ENCODE measurements at regions not wholly inside any gene's neighbourhood (a gene's known extent, or its start where the extent isn't known, plus 50 kb on each side); places are given as distances from the start of the nearest gene placed in this dataset.
"Not testable (repeated sequence)": the region's sequence is repeated elsewhere in the genome, so short reads cannot be mapped to it uniquely, and the experiment has no call there.

GRCh38 chrX:40943093-40943641 is 142.1 kb upstream of the USP9X start:
- TF ChIP-seq, protein P1, sequence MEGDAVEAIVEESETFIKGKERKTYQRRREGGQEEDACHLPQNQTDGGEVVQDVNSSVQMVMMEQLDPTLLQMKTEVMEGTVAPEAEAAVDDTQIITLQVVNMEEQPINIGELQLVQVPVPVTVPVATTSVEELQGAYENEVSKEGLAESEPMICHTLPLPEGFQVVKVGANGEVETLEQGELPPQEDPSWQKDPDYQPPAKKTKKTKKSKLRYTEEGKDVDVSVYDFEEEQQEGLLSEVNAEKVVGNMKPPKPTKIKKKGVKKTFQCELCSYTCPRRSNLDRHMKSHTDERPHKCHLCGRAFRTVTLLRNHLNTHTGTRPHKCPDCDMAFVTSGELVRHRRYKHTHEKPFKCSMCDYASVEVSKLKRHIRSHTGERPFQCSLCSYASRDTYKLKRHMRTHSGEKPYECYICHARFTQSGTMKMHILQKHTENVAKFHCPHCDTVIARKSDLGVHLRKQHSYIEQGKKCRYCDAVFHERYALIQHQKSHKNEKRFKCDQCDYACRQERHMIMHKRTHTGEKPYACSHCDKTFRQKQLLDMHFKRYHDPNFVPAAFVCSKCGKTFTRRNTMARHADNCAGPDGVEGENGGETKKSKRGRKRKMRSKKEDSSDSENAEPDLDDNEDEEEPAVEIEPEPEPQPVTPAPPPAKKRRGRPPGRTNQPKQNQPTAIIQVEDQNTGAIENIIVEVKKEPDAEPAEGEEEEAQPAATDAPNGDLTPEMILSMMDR (IDR thresholded peaks at IDR 0.05) = no peak
- no peak overlapping the region for H3K27ac ChIP-seq
- H3K9me3 ChIP-seq = no peaks in the 10 kb centered on the region
- H3K4me3 ChIP-seq = no peak overlapping the region
- no peaks in the 10 kb centered on the region for H3K36me3 ChIP-seq
- intact Hi-C loops (cut with DNase I) = no loop called here
- no peaks in the 10 kb centered on the region for H3K27me3 ChIP-seq
- no peak overlapping the region for H3K9ac ChIP-seq (ENCODE audit: low read depth in 2 of 2, low read length in 2 of 2)
- H3K4me1 ChIP-seq = no peaks in the 10 kb centered on the region
- no peak for DNase-seq

DNA sequence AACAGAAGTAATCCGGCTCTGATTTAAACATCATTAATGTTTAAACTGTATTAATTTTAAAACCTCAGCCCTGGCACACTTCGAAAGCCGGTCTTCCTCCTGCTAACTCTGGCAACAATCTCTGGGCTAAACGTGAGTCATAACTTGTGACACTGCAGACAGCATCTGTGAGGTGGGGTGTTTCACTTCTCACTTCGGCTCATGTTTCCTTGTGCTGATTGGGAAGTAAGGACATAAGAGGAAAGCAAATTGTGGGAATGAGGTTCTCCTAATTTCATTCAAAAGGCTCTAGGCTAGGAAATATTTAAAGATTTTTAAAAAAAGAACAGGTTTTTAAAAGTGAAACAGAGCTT is 139.9 kb upstream of the USP9X start:
- Histone ChIP-seq H3K36me3 (no peaks in the 10 kb centered on the region), H3K27ac (peak overlapping the region; percentile 37), H3K4me1 (no peaks in the 10 kb centered on the region), H3K27me3 (peaks cover 4% of the 10 kb centered on the region), H3K9me3 (no peaks in the 10 kb centered on the region), H3K4me3 (no peak overlapping the region), H3K9ac (ENCODE audit: low read depth in 2 of 2, low read length in 2 of 2) (no peak overlapping the region)
- TF ChIP-seq, protein P1 (IDR thresholded peaks at IDR 0.05) = no peak
- intact Hi-C loops (cut with DNase I) = no loop called here
- DNase-seq = peak; percentile 46

- TF ChIP-seq, protein P1 (IDR thresholded peaks at IDR 0.05) = no peak
- DNase-seq = no peak
- no peak overlapping the region for H3K9ac ChIP-seq (ENCODE audit: low read depth in 2 of 2, low read length in 2 of 2)
- no peaks in the 10 kb centered on the region for H3K36me3 ChIP-seq
- H3K4me3 ChIP-seq = no peak overlapping the region
- intact Hi-C loops (cut with DNase I) = no loop called here
- peaks cover 5% of the 10 kb centered on the region for H3K27me3 ChIP-seq
- no peak overlapping the region for H3K27ac ChIP-seq
- no peaks in the 10 kb centered on the region for H3K9me3 ChIP-seq
- H3K4me1 ChIP-seq = no peaks in the 10 kb centered on the region
These were observed 138.0 kb upstream of the USP9X start for GRCh38 chrX:40947276-40947675.

DNA sequence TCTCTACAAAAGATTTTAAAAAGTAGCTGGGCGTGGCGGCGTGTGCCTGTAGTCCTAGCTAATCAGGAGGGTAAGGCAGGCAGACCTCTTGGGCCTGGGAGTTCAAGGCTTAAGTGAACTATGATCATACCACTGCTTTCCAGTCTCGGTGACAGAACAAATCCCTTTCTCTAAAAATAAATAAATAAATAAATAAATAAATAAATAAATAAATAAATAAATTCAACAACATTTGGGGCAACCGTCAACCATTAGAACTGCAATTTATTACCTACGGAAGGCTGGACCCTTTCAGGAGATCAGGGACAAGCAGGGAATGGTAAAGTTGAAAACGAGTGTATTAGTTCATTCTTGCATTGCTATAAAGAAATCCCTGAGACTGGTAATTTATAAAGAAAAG is 136.2 kb upstream of the USP9X start:
- Histone ChIP-seq H3K4me3 (no peak overlapping the region), H3K27ac (no peak overlapping the region), H3K9ac (ENCODE audit: low read depth in 2 of 2, low read length in 2 of 2) (no peak overlapping the region), H3K4me1 (no peaks in the 10 kb centered on the region), H3K9me3 (no peaks in the 10 kb centered on the region), H3K27me3 (peaks cover 5% of the 10 kb centered on the region), H3K36me3 (no peaks in the 10 kb centered on the region)
- no peak for DNase-seq
- TF ChIP-seq, protein P1 (IDR thresholded peaks at IDR 0.05) = no peak
- intact Hi-C loops (cut with DNase I) = no loop called here

DNA sequence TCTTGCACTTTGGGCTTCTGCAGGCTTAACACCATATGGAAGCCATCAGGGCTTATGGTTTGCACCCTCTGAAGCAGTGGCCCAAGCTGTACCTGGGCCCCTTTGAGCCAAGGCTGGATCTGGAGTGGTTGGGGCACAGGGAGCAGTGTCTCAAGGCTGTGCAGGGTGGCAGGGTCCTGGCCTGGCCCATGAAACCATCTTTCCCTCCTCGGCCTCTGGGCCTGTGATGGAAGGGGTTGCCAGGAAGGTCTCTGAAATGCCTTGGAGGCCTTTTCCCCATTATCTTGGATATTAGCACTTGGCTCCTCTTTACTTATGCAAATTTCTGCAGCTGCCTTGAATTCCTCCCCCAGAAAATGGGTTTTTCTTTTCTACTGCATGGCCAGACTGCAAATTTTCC is 134.7 kb upstream of the USP9X start:
- H3K9me3 ChIP-seq = no peaks in the 10 kb centered on the region
- no peak overlapping the region for H3K9ac ChIP-seq (ENCODE audit: low read depth in 2 of 2, low read length in 2 of 2)
- no peak overlapping the region for H3K27ac ChIP-seq
- H3K36me3 ChIP-seq = no peaks in the 10 kb centered on the region
- intact Hi-C loops (cut with DNase I) = no loop called here
- no peaks in the 10 kb centered on the region for H3K4me1 ChIP-seq
- H3K27me3 ChIP-seq = peaks cover 5% of the 10 kb centered on the region
- DNase-seq = no peak
- no peak overlapping the region for H3K4me3 ChIP-seq
- TF ChIP-seq, protein P1 (IDR thresholded peaks at IDR 0.05) = no peak

GRCh38 chrX:40951407-40951806 is 133.8 kb upstream of the USP9X start:
- H3K9ac ChIP-seq (ENCODE audit: low read depth in 2 of 2, low read length in 2 of 2); H3K27ac ChIP-seq; intact Hi-C loops (cut with DNase I); H3K9me3 ChIP-seq; H3K4me3 ChIP-seq; H3K36me3 ChIP-seq; DNase-seq; H3K4me1 ChIP-seq; H3K27me3 ChIP-seq: not testable (repeated sequence)

Data from colonic mucosa (tissue), 4 donors.